GM12878 (cell line): ENCODE measurements at regions not wholly inside any gene's neighbourhood (a gene's known extent, or its start where the extent isn't known, plus 50 kb on each side); places are given as distances from the start of the nearest gene placed in this dataset.

Experiments used
- ATAC-seq: fragments of 200-7000 bp; cut with Tn5 transposase; 3 replicates; pipeline ENCODE4 v1.9.1; 2020; ENCODE audit warnings: mild to moderate bottlenecking, moderate library complexity
- BruUV-seq: library from RNA; stranded (reverse); fragments of 400-500 nt; replicated peaks from 2 replicates; lab custom pipeline; 2021; lab: Mats Ljungman, UMichigan
- CTCF ChIA-PET: fragments of 300-600 bp; sonication (Branson Sonifier 250); formaldehyde crosslinking; extraction: SDS; loops from one replicate; lab custom pipeline; 2021; ENCODE audit warnings: inconsistent platforms; lab: Yijun Ruan, JAX
- POLR2A ChIA-PET: fragments of 350-600 bp; formaldehyde crosslinking; extraction: SDS; loops from one replicate; lab custom pipeline; 2021; ENCODE audit warnings: inconsistent platforms; lab: Charles Lee
- RAD21 ChIA-PET: fragments of 300-600 bp; sonication (Branson Sonifier 250); formaldehyde crosslinking; loops from one replicate; lab custom pipeline; 2023; ENCODE audit warnings: antibody characterized with exemption; ENCODE audit not compliant: unreplicated experiment; lab: Charles Lee
- SMC1A ChIA-PET: fragments of 300-600 bp; sonication (Branson Sonifier 250); formaldehyde crosslinking; loops from one replicate; lab custom pipeline; 2023; ENCODE audit not compliant: unreplicated experiment, uncharacterized antibody; lab: Charles Lee
- DNase-seq: peaks from one replicate; pipeline ENCODE4 v3.0.0-alpha.2; 2011; ENCODE audit warnings: low read depth, low spot score
- FAIRE-seq: peaks from 3 replicates; lab custom pipeline; 2011; peaks lifted over from hg19 to GRCh38; lab: Jason Lieb, UNC
- H2AFZ ChIP-seq: 2 replicates; pipeline ENCODE4 v1.6.0; 2011; ENCODE audit warnings: low read depth, low read length, control low read depth; ENCODE audit not compliant: control insufficient read depth
- H3K27ac ChIP-seq: 2 replicates; pipeline ENCODE4 v1.5.1; 2011; ENCODE audit warnings: control low read depth; ENCODE audit not compliant: control insufficient read depth, insufficient read depth
- H3K27me3 ChIP-seq, 2 experiments: replicated peaks in 1 of 2; 2 replicates each; pipeline versions ENCODE4 v1.6.0 to v1.6.1; 2011; ENCODE audit warnings: low read length in 1 of 2; ENCODE audit not compliant: control insufficient read depth in 2 of 2, insufficient read depth in 2 of 2
- H3K36me3 ChIP-seq, 2 experiments: 2 replicates each; pipeline ENCODE4 v1.5.1; 2011; ENCODE audit warnings: low read length in 1 of 2; ENCODE audit not compliant: control insufficient read depth in 2 of 2, insufficient read depth in 2 of 2
- H3K4me1 ChIP-seq: 2 replicates; pipeline ENCODE4 v1.6.1; 2011; ENCODE audit warnings: mild to moderate bottlenecking, low read length, moderate library complexity, mixed read lengths; ENCODE audit not compliant: control insufficient read depth, insufficient read depth
- H3K4me2 ChIP-seq: 2 replicates; pipeline ENCODE4 v1.6.0; 2011; ENCODE audit warnings: control low read depth; ENCODE audit not compliant: control insufficient read depth, insufficient read depth
- H3K4me3 ChIP-seq: fragments of 200-600 bp; sonication (generic); 2 replicates; pipeline ENCODE4 v1.5.1; 2016
- H3K79me2 ChIP-seq: 2 replicates; pipeline ENCODE4 v1.6.0; 2011; ENCODE audit warnings: low read length; ENCODE audit not compliant: control insufficient read depth, insufficient read depth
- H3K9ac ChIP-seq: 2 replicates; pipeline ENCODE4 v1.8.0; 2011; ENCODE audit warnings: low read length, control low read depth, mixed read lengths; ENCODE audit not compliant: control insufficient read depth, insufficient read depth
- H3K9me3 ChIP-seq: replicated peaks from 3 replicates; pipeline ENCODE4 v1.5.1; 2011; ENCODE audit warnings: mild to moderate bottlenecking, low read length; ENCODE audit not compliant: control insufficient read depth, insufficient read depth
- H4K20me1 ChIP-seq: 2 replicates; pipeline ENCODE4 v1.6.0; 2011; ENCODE audit not compliant: control insufficient read depth, insufficient read depth
- EGR1 ChIP-seq, 2 experiments: IDR thresholded peaks; 1 replicate in 1 of 2; 2 replicates in 1 of 2; pipeline ENCODE4 v1.6.1; 2011 to 2012; ENCODE audit warnings: low read depth in 2 of 2, low read length in 2 of 2, borderline replicate concordance in 1 of 2, mild to moderate bottlenecking in 1 of 2, moderate library complexity in 1 of 2
- KAT2A ChIP-seq: conservative IDR thresholded peaks from 2 replicates; pipeline ENCODE4 v1.6.1; 2011; ENCODE audit warnings: low read depth, low read length; ENCODE audit not compliant: control insufficient read depth
- SIX5 ChIP-seq: IDR thresholded peaks from 2 replicates; pipeline ENCODE4 v1.6.1; 2011; ENCODE audit warnings: mild to moderate bottlenecking, low read depth, low read length, moderate library complexity; ENCODE audit not compliant: severe bottlenecking
- ZSCAN29 ChIP-seq: fragments of 450-650 bp; IDR thresholded peaks from 2 replicates; pipeline ENCODE4 v1.6.1; 2017; ENCODE audit warnings: mild to moderate bottlenecking, moderate library complexity
- WGBS: methylation state at CpG from one replicate; pipeline ENCODE4 v1.1.6; 2016; ENCODE audit warnings: low lambda C conversion rate; ENCODE audit not compliant: insufficient replicate concordance, insufficient coverage; ENCODE audit errors: missing lambda C conversion rate; 5-methylcytosine and 5-hydroxymethylcytosine counted together
- in situ Hi-C: fragments of 300-500 bp; cut with MboI; formaldehyde crosslinking; loops from 9 replicates; pipeline ENCODE4 v1.14.3; 2018; ENCODE audit warnings: mixed read lengths
- intact Hi-C: fragments of 100-400 bp; cut with micrococcal nuclease; formaldehyde crosslinking; loops from one replicate; pipeline ENCODE4 v1.14.2; 2022; ENCODE audit not compliant: unreplicated experiment
- TF ChIP-seq, protein P1 (sequence below): fragments of 450-650 bp; IDR thresholded peaks from 2 replicates; pipeline ENCODE4 v1.6.1; 2016; ENCODE audit warnings: mild to moderate bottlenecking
- TF ChIP-seq, protein P2 (sequence below): IDR thresholded peaks from 2 replicates; pipeline ENCODE4 v1.6.1; 2011; ENCODE audit warnings: borderline replicate concordance, low read depth, mild to moderate bottlenecking, moderate library complexity, low read length; ENCODE audit not compliant: insufficient read depth, poor library complexity, severe bottlenecking

DNA sequence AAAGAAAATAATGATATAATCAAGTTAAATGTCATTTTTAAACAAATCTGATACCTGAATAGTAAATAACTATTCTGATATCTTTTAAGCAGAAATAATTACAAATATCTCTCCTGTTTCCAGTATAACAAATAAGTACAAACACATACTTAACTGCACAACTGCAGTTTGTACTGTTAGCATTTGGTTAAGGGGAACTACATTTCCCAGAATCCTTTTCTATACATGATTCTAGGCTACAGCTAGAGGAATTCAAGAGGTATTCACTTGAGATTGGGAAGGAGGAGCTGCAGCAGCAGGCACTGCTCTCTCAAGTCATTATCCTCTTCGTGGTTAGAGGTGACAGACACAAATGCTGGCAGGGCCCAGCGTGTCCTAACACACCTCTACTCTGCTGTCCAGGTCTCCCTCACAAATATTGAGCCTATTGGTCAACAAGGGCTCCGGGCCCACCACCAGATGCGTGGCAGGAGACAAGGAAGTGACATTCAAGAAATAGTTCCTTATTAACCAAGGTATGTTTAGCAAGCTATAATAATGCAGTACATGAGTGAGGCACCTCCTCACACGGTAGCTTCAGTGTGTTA is 255.1 kb upstream of the MKLN1 start:
- intact Hi-C loops: no loop called here
- no peaks in the 10 kb centered on the region; the same call in 1 of the 2 replicates for H3K4me1 ChIP-seq
- POLR2A ChIA-PET: interaction anchor here (1.5 kb wide), 1 partner anchor 37 kb away, joined by 5 read pairs; no protein-coding TSS in a partner anchor

More for the DNA sequence above, 255.1 kb upstream of the MKLN1 start:
- H2AFZ ChIP-seq: no peak overlapping the region
- no peak overlapping the region for H3K27ac ChIP-seq
- no peak overlapping the region for H3K9ac ChIP-seq
- H3K27me3 ChIP-seq: no peaks in the 10 kb centered on the region
- H3K36me3 ChIP-seq: no peaks in the 10 kb centered on the region; a peak in 3 of 4 replicates
- H3K4me3 ChIP-seq: no peak overlapping the region
- ChIA-PET CTCF (interaction anchor here (0.6 to 8.3 kb wide), 9 partner anchors 9 to 441 kb away, joined by 3 to 39 read pairs (median 4); no protein-coding TSS in a partner anchor), SMC1A (interaction anchor here (0.7 to 2.3 kb wide), 8 partner anchors 18 to 382 kb away, joined by 3 to 15 read pairs (median 4); no protein-coding TSS in a partner anchor), RAD21 (interaction anchor here (0.8 to 1.3 kb wide), 4 partner anchors 30 to 230 kb away, joined by 3 read pairs; no protein-coding TSS in a partner anchor)
- WGBS: 95% methylated on average over 5 of the region's 5 CpGs
- no peak overlapping the region for H3K4me2 ChIP-seq
- FAIRE-seq (no peak), ATAC-seq (peak; percentile 8; the same call in 2 of the 3 replicates), DNase-seq (no peak)
- TF ChIP-seq, protein P1, sequence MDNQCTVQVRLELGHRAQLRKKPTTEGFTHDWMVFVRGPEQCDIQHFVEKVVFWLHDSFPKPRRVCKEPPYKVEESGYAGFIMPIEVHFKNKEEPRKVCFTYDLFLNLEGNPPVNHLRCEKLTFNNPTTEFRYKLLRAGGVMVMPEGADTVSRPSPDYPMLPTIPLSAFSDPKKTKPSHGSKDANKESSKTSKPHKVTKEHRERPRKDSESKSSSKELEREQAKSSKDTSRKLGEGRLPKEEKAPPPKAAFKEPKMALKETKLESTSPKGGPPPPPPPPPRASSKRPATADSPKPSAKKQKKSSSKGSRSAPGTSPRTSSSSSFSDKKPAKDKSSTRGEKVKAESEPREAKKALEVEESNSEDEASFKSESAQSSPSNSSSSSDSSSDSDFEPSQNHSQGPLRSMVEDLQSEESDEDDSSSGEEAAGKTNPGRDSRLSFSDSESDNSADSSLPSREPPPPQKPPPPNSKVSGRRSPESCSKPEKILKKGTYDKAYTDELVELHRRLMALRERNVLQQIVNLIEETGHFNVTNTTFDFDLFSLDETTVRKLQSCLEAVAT: no peak
- TF ChIP-seq SIX5 (peak; percentile 47), ZSCAN29 (no peak), KAT2A (no peak), EGR1 (IDR thresholded peaks at IDR 0.05; ENCODE audit: borderline replicate concordance in 1 of 2, low read depth in 2 of 2, low read length in 2 of 2) (no peak)
- TF ChIP-seq, protein P2, sequence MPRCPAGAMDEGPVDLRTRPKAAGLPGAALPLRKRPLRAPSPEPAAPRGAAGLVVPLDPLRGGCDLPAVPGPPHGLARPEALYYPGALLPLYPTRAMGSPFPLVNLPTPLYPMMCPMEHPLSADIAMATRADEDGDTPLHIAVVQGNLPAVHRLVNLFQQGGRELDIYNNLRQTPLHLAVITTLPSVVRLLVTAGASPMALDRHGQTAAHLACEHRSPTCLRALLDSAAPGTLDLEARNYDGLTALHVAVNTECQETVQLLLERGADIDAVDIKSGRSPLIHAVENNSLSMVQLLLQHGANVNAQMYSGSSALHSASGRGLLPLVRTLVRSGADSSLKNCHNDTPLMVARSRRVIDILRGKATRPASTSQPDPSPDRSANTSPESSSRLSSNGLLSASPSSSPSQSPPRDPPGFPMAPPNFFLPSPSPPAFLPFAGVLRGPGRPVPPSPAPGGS: no peak
- no peaks in the 10 kb centered on the region; the same call in 1 of the 2 replicates for H3K79me2 ChIP-seq
- in situ Hi-C loops: no loop called here
- no peaks in the 10 kb centered on the region for H4K20me1 ChIP-seq
- H3K9me3 ChIP-seq: no peaks in the 10 kb centered on the region
- no TSS peak for BruUV-seq
